Hepatocyte (in vitro differentiated cells): ENCODE measurements at regions not wholly inside any gene's neighbourhood (a gene's known extent, or its start where the extent isn't known, plus 50 kb on each side); places are given as distances from the start of the nearest gene placed in this dataset.

Experiments
- DNase-seq: peaks from one replicate; pipeline ENCODE4 v3.0.0-alpha.2; 2016; ENCODE audit warnings: low spot score
- H2AFZ ChIP-seq: fragments of 200-600 bp; sonication (generic); 2 replicates; pipeline ENCODE4 v1.6.0; 2016; ENCODE audit warnings: antibody characterized with exemption, mild to moderate bottlenecking
- H3K27ac ChIP-seq: fragments of 200-600 bp; sonication (generic); 2 replicates; pipeline ENCODE4 v1.5.1; 2016; ENCODE audit warnings: mild to moderate bottlenecking
- H3K27me3 ChIP-seq: fragments of 200-600 bp; sonication (generic); 2 replicates; pipeline ENCODE4 v1.6.1; 2016
- H3K36me3 ChIP-seq: fragments of 200-600 bp; sonication (generic); replicated peaks from 2 replicates; pipeline ENCODE4 v1.5.1; 2016; ENCODE audit warnings: low read depth; ENCODE audit not compliant: insufficient read depth
- H3K4me1 ChIP-seq: fragments of 200-600 bp; sonication (generic); 2 replicates; pipeline ENCODE4 v1.5.1; 2016; ENCODE audit warnings: mild to moderate bottlenecking, moderate library complexity; ENCODE audit not compliant: insufficient read depth
- H3K4me2 ChIP-seq: fragments of 200-600 bp; sonication (generic); 2 replicates; pipeline ENCODE4 v1.6.0; 2016
- H3K4me3 ChIP-seq: fragments of 200-600 bp; sonication (generic); 2 replicates; pipeline ENCODE4 v1.5.1; 2016; ENCODE audit warnings: mild to moderate bottlenecking
- H3K79me2 ChIP-seq: fragments of 200-600 bp; sonication (generic); 2 replicates; pipeline ENCODE4 v1.6.0; 2017; ENCODE audit warnings: mild to moderate bottlenecking
- H3K9me2 ChIP-seq: fragments of 200-600 bp; sonication (generic); replicated peaks from 2 replicates; pipeline ENCODE4 v1.6.0; 2017; ENCODE audit warnings: mild to moderate bottlenecking; ENCODE audit not compliant: insufficient read depth
- H3K9me3 ChIP-seq: fragments of 200-600 bp; sonication (generic); 2 replicates; pipeline ENCODE4 v1.5.1; 2016; ENCODE audit warnings: low read depth, mild to moderate bottlenecking
- H4K20me1 ChIP-seq: fragments of 200-600 bp; sonication (generic); 2 replicates; pipeline ENCODE4 v1.6.0; 2016; ENCODE audit warnings: mild to moderate bottlenecking; ENCODE audit not compliant: insufficient read depth, poor library complexity, severe bottlenecking
- EZH2 ChIP-seq: fragments of 200-600 bp; sonication (generic); IDR thresholded peaks from 2 replicates; pipeline ENCODE4 v1.6.1; 2016; ENCODE audit warnings: antibody characterized with exemption, mild to moderate bottlenecking, borderline replicate concordance
- EZH2phosphoT487 ChIP-seq: fragments of 200-600 bp; sonication (generic); IDR thresholded peaks from one replicate; pipeline ENCODE4 v1.6.1; 2018; ENCODE audit warnings: antibody characterized with exemption, mild to moderate bottlenecking, low read depth, moderate library complexity; ENCODE audit not compliant: unreplicated experiment, severe bottlenecking
- WGBS: methylation state at CpG from one replicate; pipeline ENCODE4 v1.1.6; 2016; ENCODE audit warnings: low lambda C conversion rate; ENCODE audit errors: missing lambda C conversion rate; 5-methylcytosine and 5-hydroxymethylcytosine counted together
- TF ChIP-seq, protein P1 (sequence below): fragments of 200-600 bp; sonication (generic); IDR thresholded peaks from 2 replicates; pipeline ENCODE4 v1.5.1; 2016; ENCODE audit warnings: antibody characterized with exemption, mild to moderate bottlenecking; ENCODE audit not compliant: poor library complexity

DNA sequence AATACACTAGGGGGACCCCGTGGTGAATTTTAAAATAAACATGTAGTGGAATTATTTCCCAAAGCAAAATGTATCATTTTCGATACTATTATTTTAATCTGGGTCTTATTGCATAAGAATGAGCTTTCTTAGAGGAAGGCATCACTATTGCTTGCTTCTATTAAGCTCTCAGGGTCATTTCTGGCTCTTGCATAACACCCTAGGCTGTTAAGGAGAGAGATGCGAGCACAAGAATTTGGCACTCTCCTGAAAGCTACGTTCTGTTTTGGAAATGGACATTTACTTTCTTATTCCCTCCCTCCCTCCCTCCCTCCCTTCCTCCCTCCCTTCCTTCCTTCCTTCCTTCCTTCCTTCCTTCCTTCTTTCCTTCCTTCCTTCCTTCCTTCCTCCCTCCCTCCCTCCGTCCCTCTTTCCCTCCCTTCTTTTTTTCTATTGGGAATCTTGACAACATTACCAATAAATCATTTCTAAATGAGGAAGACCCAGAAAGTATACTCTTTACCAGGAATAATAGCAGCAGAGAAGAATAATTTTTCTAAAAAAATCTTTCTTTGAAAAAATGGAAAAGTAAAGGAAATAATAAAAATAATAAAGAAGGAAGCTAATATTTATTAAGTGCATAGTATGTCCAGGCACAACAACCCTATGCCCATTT, 83.6 kb upstream of the BDNF start:
- Histone ChIP-seq H2AFZ (no peak overlapping the region), H3K79me2 (no peaks in the 10 kb centered on the region), H4K20me1 (no peaks in the 10 kb centered on the region), H3K9me3 (no peaks in the 10 kb centered on the region), H3K27ac (no peak overlapping the region), H3K9me2 (no peaks in the 10 kb centered on the region), H3K4me2 (no peak overlapping the region), H3K4me1 (no peaks in the 10 kb centered on the region), H3K4me3 (no peak overlapping the region), H3K27me3 (no peaks in the 10 kb centered on the region), H3K36me3 (no peaks in the 10 kb centered on the region)
- no peak for DNase-seq
- 69% methylated on average over 5 of the region's 5 CpGs for WGBS
- TF ChIP-seq, protein P1, sequence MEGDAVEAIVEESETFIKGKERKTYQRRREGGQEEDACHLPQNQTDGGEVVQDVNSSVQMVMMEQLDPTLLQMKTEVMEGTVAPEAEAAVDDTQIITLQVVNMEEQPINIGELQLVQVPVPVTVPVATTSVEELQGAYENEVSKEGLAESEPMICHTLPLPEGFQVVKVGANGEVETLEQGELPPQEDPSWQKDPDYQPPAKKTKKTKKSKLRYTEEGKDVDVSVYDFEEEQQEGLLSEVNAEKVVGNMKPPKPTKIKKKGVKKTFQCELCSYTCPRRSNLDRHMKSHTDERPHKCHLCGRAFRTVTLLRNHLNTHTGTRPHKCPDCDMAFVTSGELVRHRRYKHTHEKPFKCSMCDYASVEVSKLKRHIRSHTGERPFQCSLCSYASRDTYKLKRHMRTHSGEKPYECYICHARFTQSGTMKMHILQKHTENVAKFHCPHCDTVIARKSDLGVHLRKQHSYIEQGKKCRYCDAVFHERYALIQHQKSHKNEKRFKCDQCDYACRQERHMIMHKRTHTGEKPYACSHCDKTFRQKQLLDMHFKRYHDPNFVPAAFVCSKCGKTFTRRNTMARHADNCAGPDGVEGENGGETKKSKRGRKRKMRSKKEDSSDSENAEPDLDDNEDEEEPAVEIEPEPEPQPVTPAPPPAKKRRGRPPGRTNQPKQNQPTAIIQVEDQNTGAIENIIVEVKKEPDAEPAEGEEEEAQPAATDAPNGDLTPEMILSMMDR: no peak
- TF ChIP-seq EZH2phosphoT487 (no peak), EZH2 (no peak)

DNA sequence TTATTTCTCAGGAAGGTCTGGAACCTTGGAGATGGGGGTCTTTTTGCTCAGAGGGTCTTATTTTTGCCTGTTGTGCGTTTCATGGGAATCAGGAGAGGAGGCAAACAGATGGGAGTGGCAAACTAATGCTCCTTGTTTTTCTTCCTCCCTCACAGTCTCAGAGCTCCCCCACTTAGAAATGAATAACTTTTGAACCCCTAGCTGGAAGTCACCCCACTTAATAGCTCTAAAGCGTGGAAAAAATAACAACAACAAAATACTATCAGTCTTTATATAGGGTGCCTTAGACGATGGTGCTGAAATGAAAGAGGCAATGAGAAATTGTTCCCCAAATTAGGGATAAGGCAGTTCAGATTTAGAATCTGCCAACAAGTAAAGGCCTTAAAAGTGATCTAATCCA, 76.8 kb upstream of the BDNF start:
- no peak for DNase-seq
- Histone ChIP-seq H4K20me1 (no peaks in the 10 kb centered on the region), H3K27me3 (no peaks in the 10 kb centered on the region), H3K27ac (no peak overlapping the region), H3K9me3 (no peaks in the 10 kb centered on the region), H3K9me2 (no peaks in the 10 kb centered on the region), H3K4me3 (no peak overlapping the region), H3K4me2 (no peak overlapping the region), H3K4me1 (no peaks in the 10 kb centered on the region), H3K36me3 (no peaks in the 10 kb centered on the region), H2AFZ (no peak overlapping the region), H3K79me2 (no peaks in the 10 kb centered on the region)
- WGBS: 75% methylated on average over 3 of the region's 3 CpGs
- TF ChIP-seq, protein P1: no peak
- TF ChIP-seq EZH2phosphoT487 (no peak), EZH2 (no peak)

DNA sequence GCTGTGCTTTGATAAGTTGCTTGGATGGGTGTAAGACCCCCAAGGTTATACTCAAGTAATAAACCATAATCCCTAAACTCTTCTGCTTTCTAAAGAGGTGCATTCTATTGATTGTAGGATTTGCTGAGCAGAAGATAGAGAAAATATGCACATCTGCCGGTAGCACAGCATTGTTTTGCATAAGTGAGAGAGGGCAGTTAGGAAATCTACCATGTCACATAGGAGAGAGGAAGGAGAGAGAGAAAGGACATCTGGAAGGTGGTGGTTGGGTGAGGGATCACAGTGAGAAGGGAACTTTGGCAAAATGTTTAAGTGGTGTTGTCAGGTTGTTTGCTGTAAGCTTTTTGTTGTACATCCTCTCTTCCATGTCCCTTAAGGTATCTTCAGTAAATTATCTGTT, 73.6 kb upstream of the BDNF start:
- TF ChIP-seq EZH2: no peak
- TF ChIP-seq, protein P1: no peak
- no peak for TF ChIP-seq EZH2phosphoT487
- no peak for DNase-seq
- 56% methylated on average over 1 of the region's 1 CpG for WGBS
- no peak overlapping the region for H3K4me3 ChIP-seq
- no peaks in the 10 kb centered on the region for H3K9me3 ChIP-seq
- no peak overlapping the region for H3K4me2 ChIP-seq
- H3K27me3 ChIP-seq: no peaks in the 10 kb centered on the region
- H2AFZ ChIP-seq: no peak overlapping the region
- no peaks in the 10 kb centered on the region for H3K79me2 ChIP-seq
- no peaks in the 10 kb centered on the region for H3K36me3 ChIP-seq
- no peak overlapping the region for H3K27ac ChIP-seq
- H3K4me1 ChIP-seq: peaks cover 3% of the 10 kb centered on the region
- no peaks in the 10 kb centered on the region for H3K9me2 ChIP-seq
- H4K20me1 ChIP-seq: no peaks in the 10 kb centered on the region
